NCI-H82 (cell line): ENCODE measurements at regions not wholly inside any gene's neighbourhood (a gene's known extent, or its start where the extent isn't known, plus 50 kb on each side); places are given as distances from the start of the nearest gene placed in this dataset.
"Not testable (repeated sequence)": the region's sequence is repeated elsewhere in the genome, so short reads cannot be mapped to it uniquely, and the experiment has no call there.

ENCODE experiments used
- DNase-seq: peaks from one replicate; lab custom pipeline; 2025; lab: John Stamatoyannopoulos, UW

GRCh38 chr6:76275746-76276145 lies 203.3 kb upstream of the IMPG1 start:
- peak; percentile 14 for DNase-seq

GRCh38 chr6:76264468-76264867 lies 192.0 kb upstream of the IMPG1 start:
- no peak for DNase-seq

GRCh38 chr6:76262240-76262639 lies 189.8 kb upstream of the IMPG1 start:
- DNase-seq, result no peak

GRCh38 chr6:76250666-76251065 lies 178.2 kb upstream of the IMPG1 start:
- no peak for DNase-seq

- DNase-seq, result no peak
These were observed 175.1 kb upstream of the IMPG1 start for GRCh38 chr6:76247527-76247926.

- DNase-seq, result no peak
These were observed 167.6 kb upstream of the IMPG1 start for GRCh38 chr6:76240092-76240491.

GRCh38 chr6:76230711-76231110 lies 158.2 kb upstream of the IMPG1 start:
- peak; percentile 92 for DNase-seq

GRCh38 chr6:76222189-76222588 lies 149.7 kb upstream of the IMPG1 start:
- no peak for DNase-seq

GRCh38 chr6:76221525-76221924 lies 149.1 kb upstream of the IMPG1 start:
- no peak for DNase-seq

GRCh38 chr6:76220805-76221204 lies 148.3 kb upstream of the IMPG1 start:
- no peak for DNase-seq

- DNase-seq, result no peak
These were observed 145.1 kb upstream of the IMPG1 start for GRCh38 chr6:76217606-76218005.

- DNase-seq, result no peak
These were observed 142.1 kb upstream of the IMPG1 start for GRCh38 chr6:76214546-76214945.

GRCh38 chr6:76174722-76175121 lies 102.3 kb upstream of the IMPG1 start:
- no peak for DNase-seq

GRCh38 chr6:76166874-76167273 lies 94.4 kb upstream of the IMPG1 start:
- DNase-seq, result peak; percentile 1

- no peak for DNase-seq
These were observed 93.8 kb upstream of the IMPG1 start for GRCh38 chr6:76166297-76166696.

GRCh38 chr6:76165471-76166221 lies 93.2 kb upstream of the IMPG1 start:
- DNase-seq, result no peak

- DNase-seq, result no peak
These were observed 90.3 kb upstream of the IMPG1 start for GRCh38 chr6:76162811-76163210.

- DNase-seq, result not testable (repeated sequence)
These were observed 85.3 kb upstream of the IMPG1 start for GRCh38 chr6:76157800-76158199.

GRCh38 chr6:76135481-76135880 lies 63.0 kb upstream of the IMPG1 start:
- no peak for DNase-seq

GRCh38 chr6:76134651-76135050 lies 62.2 kb upstream of the IMPG1 start:
- no peak for DNase-seq

GRCh38 chr6:76124018-76124417 lies 51.6 kb upstream of the IMPG1 start:
- no peak for DNase-seq
